ENCODE measurements at regions not wholly inside any gene's neighbourhood (a gene's known extent, or its start where the extent isn't known, plus 50 kb on each side); places are given as distances from the start of the nearest gene placed in this dataset.

GRCh38 chr11:81866896-81867295, 866.8 kb downstream of the FAM181B start:
- TF ChIP-seq CTCF (IDR thresholded peaks at IDR 0.05 in 4 of 5, conservative IDR thresholded peaks at IDR 0.05 in 1 of 5) (no peak), POLR2A (IDR thresholded peaks at IDR 0.05) (no peak)

Measured in gastrocnemius medialis (tissue), 4 donors.